Heart right ventricle (tissue), 16 donors: ENCODE measurements at regions not wholly inside any gene's neighbourhood (a gene's known extent, or its start where the extent isn't known, plus 50 kb on each side); places are given as distances from the start of the nearest gene placed in this dataset.

Experiments
- ATAC-seq, 8 donors: fragments of 200-7000 bp; cut with Tn5 transposase; one replicate each; pipeline ENCODE4 v1.9.1; 2020; ENCODE audit warnings: mild to moderate bottlenecking in 8 of 8, moderate library complexity in 8 of 8, moderate number of reproducible peaks in 1 of 8
- DNase-seq, 2 donors: peaks; one replicate each; pipeline ENCODE4 v3.0.0-alpha.2; 2020
- H3K27ac ChIP-seq, 10 donors: fragments of 200-600 bp; sonication (generic) in 2 of 10; one replicate each; pipeline versions ENCODE4 v1.5.0 to v1.8.0; 2020 to 2022; ENCODE audit warnings: mild to moderate bottlenecking in 3 of 10
- H3K27me3 ChIP-seq, 7 donors: fragments of 200-600 bp; one replicate each; pipeline ENCODE4 v1.8.0; 2021 to 2022; ENCODE audit warnings: mild to moderate bottlenecking in 2 of 7
- H3K36me3 ChIP-seq, 9 donors: fragments of 200-600 bp; sonication (generic) in 1 of 9; one replicate each; pipeline versions ENCODE4 v1.5.0 to v1.8.0; 2020 to 2022; ENCODE audit warnings: mild to moderate bottlenecking in 2 of 9
- H3K4me1 ChIP-seq, 9 donors: fragments of 200-600 bp; sonication (generic) in 1 of 9; one replicate each; pipeline versions ENCODE4 v1.5.0 to v1.8.0; 2020 to 2022; ENCODE audit warnings: mild to moderate bottlenecking in 4 of 9
- H3K4me3 ChIP-seq, 10 donors: fragments of 200-600 bp; sonication (generic) in 2 of 10; one replicate each; pipeline versions ENCODE4 v1.5.0 to v1.8.0; 2020 to 2022; ENCODE audit warnings: mild to moderate bottlenecking in 7 of 10, moderate library complexity in 2 of 10
- H3K9me3 ChIP-seq, 11 donors: fragments of 200-600 bp in 10 of 11; sonication (generic) in 2 of 11; one replicate each; pipeline versions ENCODE4 v1.5.0 to v1.8.0; 2013 to 2022; ENCODE audit warnings: mild to moderate bottlenecking in 2 of 11, control low read depth in 1 of 11, moderate library complexity in 1 of 11
- WGBS, 2 donors: extraction: QIAGEN DNeasy Blood & Tissue Kit; methylation state at CpG; one replicate each; pipeline ENCODE4 v1.1.7; 2013; ENCODE audit warnings: inconsistent platforms in 1 of 2; 5-methylcytosine and 5-hydroxymethylcytosine counted together
- intact Hi-C, 10 donors: fragments of 100-400 bp; cut with DNase I; formaldehyde crosslinking; loops; one replicate each; pipeline versions ENCODE4 v1.11.1 to v1.14.2; 2022
- TF ChIP-seq, protein P1 (sequence below), 9 donors: fragments of 200-600 bp; sonication (generic) in 2 of 9; IDR thresholded peaks; one replicate each; pipeline versions ENCODE4 v1.5.0 to v1.8.0; 2021 to 2022; ENCODE audit warnings: antibody characterized with exemption in 9 of 9, mild to moderate bottlenecking in 5 of 9, moderate library complexity in 1 of 9
- donor health status: Arrhythmogenic right ventricular cardiomyopathy.
- donor health status: ischemic (EF 13 %, LVEDD 7.1; RV severe dilation, severe dysfunction).
- donor health status: healthy with polysubstance abuse.
- donor health status: DM: no; HTN: yes; CAD: no.
- donor health status: DM: no; HTN: no; CAD: no.
- donor health status: ischemic (EF 25% LVEDD 6.9; RV normal size, moderate dysfunction).
- donor health status: ischemic (EF 25% LVEDD 5.7; RV mildly dilated, moderate dysfunction).
- donor health status: healthy.
- donor health status: DM: yes; HTN: yes; CAD: no.
- donor health status: Ischemic cardiomyopathy.
- donor health status: ischemic (EF 35%, LVEDD 5.7; RV mildly dilated, moderate dysfunction).
- donor health status: nonischemic (EF 11% LVEDD 7.7; RV severe dilation, severe dysfunction).
- donor health status: DM: yes; HTN: yes; CAD: no.
- donor health status: PGD.
- donor health status: ischemic (EF 29% LVEDD 5.4; RV normal size, mild dysfunction).
- donor health status: nonischemic (EF 23%, LVEDD 6.1; RV moderate dilation, normal function).

GRCh38 chr6:94005835-94006234 is 586.5 kb upstream of the EPHA7 start:
- no peaks in the 10 kb centered on the region for H3K36me3 ChIP-seq
- TF ChIP-seq, protein P1, sequence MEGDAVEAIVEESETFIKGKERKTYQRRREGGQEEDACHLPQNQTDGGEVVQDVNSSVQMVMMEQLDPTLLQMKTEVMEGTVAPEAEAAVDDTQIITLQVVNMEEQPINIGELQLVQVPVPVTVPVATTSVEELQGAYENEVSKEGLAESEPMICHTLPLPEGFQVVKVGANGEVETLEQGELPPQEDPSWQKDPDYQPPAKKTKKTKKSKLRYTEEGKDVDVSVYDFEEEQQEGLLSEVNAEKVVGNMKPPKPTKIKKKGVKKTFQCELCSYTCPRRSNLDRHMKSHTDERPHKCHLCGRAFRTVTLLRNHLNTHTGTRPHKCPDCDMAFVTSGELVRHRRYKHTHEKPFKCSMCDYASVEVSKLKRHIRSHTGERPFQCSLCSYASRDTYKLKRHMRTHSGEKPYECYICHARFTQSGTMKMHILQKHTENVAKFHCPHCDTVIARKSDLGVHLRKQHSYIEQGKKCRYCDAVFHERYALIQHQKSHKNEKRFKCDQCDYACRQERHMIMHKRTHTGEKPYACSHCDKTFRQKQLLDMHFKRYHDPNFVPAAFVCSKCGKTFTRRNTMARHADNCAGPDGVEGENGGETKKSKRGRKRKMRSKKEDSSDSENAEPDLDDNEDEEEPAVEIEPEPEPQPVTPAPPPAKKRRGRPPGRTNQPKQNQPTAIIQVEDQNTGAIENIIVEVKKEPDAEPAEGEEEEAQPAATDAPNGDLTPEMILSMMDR (IDR thresholded peaks at IDR 0.05): no peak
- no peak for ATAC-seq
- no peak for DNase-seq
- no peak overlapping the region for H3K27ac ChIP-seq
- WGBS, 2 donors: 23 to 33% methylated on average over 1 of the region's 1 CpG
- intact Hi-C loops: no loop called here
- H3K4me3 ChIP-seq: no peak overlapping the region
- H3K4me1 ChIP-seq: no peaks in the 10 kb centered on the region
- H3K27me3 ChIP-seq: no peaks in the 10 kb centered on the region
- H3K9me3 ChIP-seq: peaks cover 0 to 7% (median 0%) of the 10 kb centered on the region in 11 donors

GRCh38 chr6:93992976-93993375 is 573.6 kb upstream of the EPHA7 start:
- TF ChIP-seq, protein P1 (IDR thresholded peaks at IDR 0.05): no peak
- Histone ChIP-seq H3K9me3 (no peaks in the 10 kb centered on the region), H3K36me3 (no peaks in the 10 kb centered on the region), H3K27ac (no peak overlapping the region), H3K4me1 (no peaks in the 10 kb centered on the region), H3K4me3 (no peak overlapping the region), H3K27me3 (no peaks in the 10 kb centered on the region)
- ATAC-seq (no peak), DNase-seq (no peak)
- intact Hi-C loops: no loop called here
- 32 to 53% methylated on average over 1 of the region's 1 CpG for WGBS, 2 donors

DNA sequence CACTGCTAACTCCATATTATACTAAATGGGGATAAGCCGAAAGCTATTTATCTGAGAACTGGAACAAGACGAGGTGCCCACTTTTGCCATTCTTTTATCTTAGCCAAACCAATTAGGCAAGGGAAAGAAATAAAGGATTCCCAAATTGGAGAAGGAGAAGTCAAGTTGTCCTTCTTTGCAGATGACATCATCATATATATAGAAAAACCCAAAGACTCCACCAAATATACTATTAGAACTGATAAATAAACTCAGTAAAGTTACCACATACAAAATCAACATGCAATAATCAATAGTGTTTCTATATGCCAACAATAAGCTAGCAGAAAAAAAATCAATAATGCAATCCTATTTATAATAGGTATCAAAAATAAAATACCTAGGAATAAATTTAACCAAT is 570.3 kb upstream of the EPHA7 start:
- Histone ChIP-seq H3K4me3 (no peak overlapping the region), H3K27ac (no peak overlapping the region), H3K27me3 (no peaks in the 10 kb centered on the region), H3K9me3 (no peaks in the 10 kb centered on the region), H3K4me1 (no peaks in the 10 kb centered on the region), H3K36me3 (no peaks in the 10 kb centered on the region)
- intact Hi-C loops: no loop called here
- ATAC-seq (no peak), DNase-seq (no peak)
- WGBS, 2 donors: 91 to 96% methylated on average over 2 of the region's 2 CpGs
- TF ChIP-seq, protein P1 (IDR thresholded peaks at IDR 0.05): no peak

- Histone ChIP-seq H3K4me1 (no peaks in the 10 kb centered on the region), H3K9me3 (no peaks in the 10 kb centered on the region), H3K27me3 (no peaks in the 10 kb centered on the region), H3K36me3 (no peaks in the 10 kb centered on the region), H3K27ac (no peak overlapping the region), H3K4me3 (no peak overlapping the region)
- intact Hi-C loops: no loop called here
- ATAC-seq (no peak), DNase-seq (no peak)
- WGBS, 2 donors: 74 to 89% methylated on average over 2 of the region's 2 CpGs
- TF ChIP-seq, protein P1 (IDR thresholded peaks at IDR 0.05): no peak
Measured at GRCh38 chr6:93985953-93986352, 566.6 kb upstream of the EPHA7 start.

GRCh38 chr6:93975159-93975558 is 555.8 kb upstream of the EPHA7 start:
- ATAC-seq (no peak), DNase-seq (no peak)
- Histone ChIP-seq H3K4me3 (no peak overlapping the region), H3K27ac (no peak overlapping the region), H3K4me1 (no peaks in the 10 kb centered on the region), H3K9me3 (no peaks in the 10 kb centered on the region), H3K36me3 (no peaks in the 10 kb centered on the region), H3K27me3 (no peaks in the 10 kb centered on the region)
- intact Hi-C loops: no loop called here
- WGBS, 2 donors: 58 to 66% methylated on average over 3 of the region's 3 CpGs
- TF ChIP-seq, protein P1 (IDR thresholded peaks at IDR 0.05): no peak
